HL-60 (cell line): ENCODE measurements at regions not wholly inside any gene's neighbourhood (a gene's known extent, or its start where the extent isn't known, plus 50 kb on each side); places are given as distances from the start of the nearest gene placed in this dataset.

Experiments
- DNase-seq, 2 experiments: peaks; one replicate each; pipeline ENCODE4 v3.0.0-alpha.2; 2010 to 2020; ENCODE audit warnings: low read depth in 1 of 2, low spot score in 1 of 2
- H3K27ac ChIP-seq: fragments of 250-450 bp; sonication (Bioruptor Pico); replicated peaks from 2 replicates; pipeline ENCODE4 v1.5.1; 2020; ENCODE audit warnings: mild to moderate bottlenecking, moderate library complexity
- H3K27me3 ChIP-seq: fragments of 250-450 bp; sonication (Bioruptor Pico); 2 replicates; pipeline ENCODE4 v1.5.1; 2021; ENCODE audit warnings: mild to moderate bottlenecking, moderate library complexity; ENCODE audit not compliant: insufficient read depth, poor library complexity, severe bottlenecking
- H3K4me3 ChIP-seq: replicated peaks from 2 replicates; pipeline ENCODE4 v1.5.1; 2011; ENCODE audit warnings: mild to moderate bottlenecking, control low read depth, low read length; ENCODE audit not compliant: insufficient read depth
- CTCF ChIP-seq: IDR thresholded peaks from one replicate; pipeline ENCODE4 v1.5.1; 2011; ENCODE audit warnings: low read length, control low read depth, inconsistent platforms; ENCODE audit not compliant: insufficient read depth
- GABPA ChIP-seq: IDR thresholded peaks from 2 replicates; pipeline ENCODE4 v1.6.1; 2012; ENCODE audit warnings: low read depth
- POLR2AphosphoS5 ChIP-seq: IDR thresholded peaks from 2 replicates; pipeline ENCODE4 v1.6.1; 2012; ENCODE audit warnings: low read depth
- REST ChIP-seq: IDR thresholded peaks from 2 replicates; pipeline ENCODE4 v1.6.1; 2012; ENCODE audit warnings: low read depth; ENCODE audit not compliant: insufficient replicate concordance
- SPI1 ChIP-seq: IDR thresholded peaks from 2 replicates; pipeline ENCODE4 v1.6.1; 2012; ENCODE audit warnings: low read depth, mild to moderate bottlenecking, borderline replicate concordance

DNA sequence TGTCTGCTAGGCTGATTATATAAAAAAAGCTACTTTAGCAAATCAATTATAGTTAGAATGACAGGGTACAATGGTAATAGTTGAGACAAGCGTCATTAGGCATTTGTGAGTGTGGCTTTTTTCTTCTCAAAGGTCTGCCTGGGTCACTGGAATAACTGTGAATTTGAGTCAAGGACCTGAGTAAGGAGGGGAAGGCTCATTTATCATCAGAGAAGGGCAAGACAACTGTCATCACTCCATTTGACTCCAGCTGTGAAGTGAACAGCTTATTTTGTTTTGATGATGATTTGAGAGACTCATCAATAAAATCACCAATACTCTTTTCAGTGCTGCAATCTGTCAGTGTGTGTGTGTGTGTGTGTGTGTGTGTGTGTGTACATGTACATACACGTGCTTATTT lies 118.6 kb downstream of the MAT2B start:
- no peak overlapping the region for H3K27ac ChIP-seq
- H3K27me3 ChIP-seq = peaks cover 2% of the 10 kb centered on the region
- TF ChIP-seq SPI1 (no peak), CTCF (no peak), REST (no peak), GABPA (no peak), POLR2AphosphoS5 (no peak)
- no peak for DNase-seq
- H3K4me3 ChIP-seq = no peak overlapping the region

GRCh38 chr5:163624431-163624830 lies 119.0 kb downstream of the MAT2B start:
- no peak for DNase-seq
- TF ChIP-seq GABPA (no peak), CTCF (no peak), REST (no peak), POLR2AphosphoS5 (no peak), SPI1 (no peak)
- Histone ChIP-seq H3K27me3 (peaks cover 2% of the 10 kb centered on the region), H3K4me3 (no peak overlapping the region), H3K27ac (no peak overlapping the region)

DNA sequence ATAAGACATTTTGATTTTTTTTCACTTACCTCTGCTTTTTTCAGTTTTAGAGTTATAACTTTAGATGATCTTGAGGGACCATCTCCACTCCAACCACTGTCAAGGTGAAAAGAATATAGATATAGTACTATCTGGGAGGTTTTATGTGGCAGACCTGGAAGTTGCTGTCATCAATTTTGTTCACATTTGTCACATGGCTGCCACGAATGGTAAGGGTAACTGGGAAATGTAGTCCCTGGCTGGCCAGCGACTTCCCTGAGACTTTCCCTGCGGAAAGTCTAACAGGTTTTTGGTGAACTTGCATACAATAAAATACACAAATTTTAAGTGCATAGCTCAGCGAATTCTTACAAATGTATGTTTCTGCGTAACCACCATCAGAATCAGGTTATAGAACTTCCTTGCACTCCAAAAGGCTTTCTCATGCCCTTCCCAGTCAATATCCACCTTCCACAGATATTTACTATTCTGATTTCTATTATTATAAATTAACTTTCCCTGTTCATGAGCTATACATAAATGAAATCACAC lies 121.5 kb downstream of the MAT2B start:
- Histone ChIP-seq H3K27me3 (no peaks in the 10 kb centered on the region), H3K4me3 (no peak overlapping the region), H3K27ac (no peak overlapping the region)
- DNase-seq = no peak
- TF ChIP-seq POLR2AphosphoS5 (no peak), SPI1 (no peak), REST (no peak), GABPA (no peak), CTCF (no peak)
